Astrocyte (in vitro differentiated cells and primary cell): ENCODE measurements at regions not wholly inside any gene's neighbourhood (a gene's known extent, or its start where the extent isn't known, plus 50 kb on each side); places are given as distances from the start of the nearest gene placed in this dataset.

Source experiments
- CTCF ChIP-seq: IDR thresholded peaks from 2 replicates; pipeline ENCODE4 v1.5.1; 2011; ENCODE audit warnings: low read depth, mild to moderate bottlenecking, inconsistent platforms, low read length, moderate library complexity; ENCODE audit not compliant: insufficient read depth
- EZH2 ChIP-seq: IDR thresholded peaks from 2 replicates; pipeline ENCODE4 v1.6.1; 2012; ENCODE audit warnings: mild to moderate bottlenecking, low read length, inconsistent platforms; ENCODE audit not compliant: insufficient read depth

- TF ChIP-seq CTCF (no peak), EZH2 (no peak)
Observed at GRCh38 chr22:25373961-25374360, 154.5 kb downstream of the CRYBB2 start.
